Trophoblast cell (in vitro differentiated cells and primary cell): ENCODE measurements at regions not wholly inside any gene's neighbourhood (a gene's known extent, or its start where the extent isn't known, plus 50 kb on each side); places are given as distances from the start of the nearest gene placed in this dataset.

Experiments used
- DNase-seq, 2 donors: peaks; one replicate each; pipeline ENCODE4 v3.0.0-alpha.2; 2016
- H2AFZ ChIP-seq: 2 replicates; pipeline ENCODE4 v1.6.1; 2013; ENCODE audit warnings: low read length, moderate library complexity, mild to moderate bottlenecking; ENCODE audit not compliant: insufficient read depth, poor library complexity
- H2AK5ac ChIP-seq: 2 replicates; pipeline ENCODE4 v1.6.1; 2013; ENCODE audit warnings: mild to moderate bottlenecking, low read length
- H2BK120ac ChIP-seq: 2 replicates; pipeline ENCODE4 v1.6.1; 2013; ENCODE audit warnings: low read length, mild to moderate bottlenecking, moderate library complexity; ENCODE audit not compliant: insufficient read depth, poor library complexity
- H2BK12ac ChIP-seq: 2 replicates; pipeline ENCODE4 v1.6.1; 2013; ENCODE audit warnings: mild to moderate bottlenecking, low read length, moderate library complexity
- H2BK5ac ChIP-seq: 2 replicates; pipeline ENCODE4 v1.6.1; 2013; ENCODE audit warnings: low read length, low read depth, moderate library complexity, mild to moderate bottlenecking; ENCODE audit not compliant: poor library complexity
- H3K14ac ChIP-seq: 2 replicates; pipeline ENCODE4 v1.6.1; 2013; ENCODE audit warnings: mild to moderate bottlenecking, low read length
- H3K18ac ChIP-seq: 2 replicates; pipeline ENCODE4 v1.6.1; 2013; ENCODE audit warnings: mild to moderate bottlenecking, low read length
- H3K23ac ChIP-seq: 2 replicates; pipeline ENCODE4 v1.6.1; 2013; ENCODE audit warnings: low read length
- H3K27ac ChIP-seq: 2 replicates; pipeline ENCODE4 v1.5.1; 2013; ENCODE audit warnings: low read depth, mild to moderate bottlenecking, inconsistent platforms, low read length, moderate library complexity
- H3K27me3 ChIP-seq: 2 replicates; pipeline ENCODE4 v1.6.1; 2013; ENCODE audit warnings: inconsistent platforms, mild to moderate bottlenecking, low read length, moderate library complexity; ENCODE audit not compliant: insufficient read depth
- H3K36me3 ChIP-seq, 2 experiments: 1 replicate in 1 of 2; 2 replicates in 1 of 2; pipeline ENCODE4 v1.6.1; 2013; ENCODE audit warnings: low read length in 2 of 2, mild to moderate bottlenecking in 2 of 2, moderate library complexity in 1 of 2; ENCODE audit not compliant: insufficient read depth in 2 of 2, control insufficient read depth in 1 of 2
- H3K4ac ChIP-seq: 2 replicates; pipeline ENCODE4 v1.6.1; 2013; ENCODE audit warnings: low read depth, mild to moderate bottlenecking, low read length, moderate library complexity
- H3K4me1 ChIP-seq, 2 experiments: 1 replicate in 1 of 2; 2 replicates in 1 of 2; pipeline ENCODE4 v1.6.1; 2013; ENCODE audit warnings: low read length in 2 of 2, mild to moderate bottlenecking in 2 of 2, moderate library complexity in 1 of 2; ENCODE audit not compliant: insufficient read depth in 2 of 2, control insufficient read depth in 1 of 2
- H3K4me2 ChIP-seq: 2 replicates; pipeline ENCODE4 v1.6.1; 2013; ENCODE audit warnings: inconsistent platforms, mild to moderate bottlenecking, low read length, moderate library complexity
- H3K4me3 ChIP-seq: 2 replicates; pipeline ENCODE4 v1.5.1; 2013; ENCODE audit warnings: mild to moderate bottlenecking, low read depth, low read length, inconsistent platforms
- H3K79me1 ChIP-seq: one replicate; pipeline ENCODE4 v1.6.1; 2013; ENCODE audit warnings: low read length
- H3K79me2 ChIP-seq: 2 replicates; pipeline ENCODE4 v1.6.1; 2013; ENCODE audit warnings: low read length, mild to moderate bottlenecking; ENCODE audit not compliant: control insufficient read depth, insufficient read depth, poor library complexity
- H3K9ac ChIP-seq: 2 replicates; pipeline ENCODE4 v1.6.1; 2013; ENCODE audit warnings: mild to moderate bottlenecking, low read length
- H3K9me3 ChIP-seq: 2 replicates; pipeline ENCODE4 v1.6.1; 2013; ENCODE audit warnings: low read depth, mild to moderate bottlenecking, control low read depth, inconsistent platforms, low read length; ENCODE audit not compliant: insufficient read depth
- H4K12ac ChIP-seq: 2 replicates; pipeline ENCODE4 v1.6.1; 2013; ENCODE audit warnings: low read depth, mild to moderate bottlenecking, low read length, moderate library complexity
- H4K8ac ChIP-seq: 2 replicates; pipeline ENCODE4 v1.6.1; 2013; ENCODE audit warnings: low read depth, mild to moderate bottlenecking, low read length, moderate library complexity
- H4K91ac ChIP-seq: one replicate; pipeline ENCODE4 v1.6.1; 2013; ENCODE audit warnings: low read depth, mild to moderate bottlenecking, low read length, moderate library complexity
- WGBS: extraction: QIAGEN DNeasy Blood & Tissue Kit; methylation state at CpG from one replicate; pipeline ENCODE4 v1.1.7; 2013; ENCODE audit warnings: missing lambda C conversion rate; ENCODE audit not compliant: insufficient read length, insufficient coverage; ENCODE audit errors: extremely low coverage; 5-methylcytosine and 5-hydroxymethylcytosine counted together

DNA sequence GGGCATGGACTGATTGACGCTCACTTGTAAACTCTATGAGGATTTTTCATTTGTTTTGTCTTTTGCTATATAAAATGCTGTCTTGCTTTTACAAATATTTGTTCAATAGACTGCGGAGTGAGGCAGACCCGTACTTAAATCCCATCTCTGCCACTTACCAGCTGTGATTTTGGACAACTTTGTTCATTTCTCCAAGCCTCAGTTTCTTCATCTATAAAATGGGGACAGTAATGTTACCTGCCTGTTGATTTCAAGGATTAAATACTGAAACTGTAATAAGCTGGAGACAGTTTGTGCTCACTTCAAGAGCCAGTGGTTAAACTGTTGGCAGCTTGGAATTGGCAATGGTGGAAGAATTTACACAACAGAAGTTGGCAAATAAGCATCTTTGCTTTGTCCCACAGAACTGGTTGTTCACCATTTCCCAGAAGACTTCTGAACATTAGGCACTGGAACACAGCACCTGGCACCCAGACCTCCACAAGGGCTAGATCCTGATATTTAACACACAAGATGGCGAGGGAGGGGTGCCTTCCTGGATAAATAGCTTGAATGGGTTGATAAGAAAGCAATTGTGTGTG lies 479.2 kb downstream of the QKI start:
- H4K8ac ChIP-seq, result no peak overlapping the region
- no peaks in the 10 kb centered on the region for H3K79me2 ChIP-seq
- H2AK5ac ChIP-seq, result no peak overlapping the region
- H3K9me3 ChIP-seq, result no peaks in the 10 kb centered on the region
- no peak overlapping the region for H2AFZ ChIP-seq
- no CpG with 5 or more reads among the region's 4 CpGs for WGBS
- no peak overlapping the region for H3K4me2 ChIP-seq
- H3K4ac ChIP-seq, result no peak overlapping the region
- H4K91ac ChIP-seq, result no peak overlapping the region
- H3K36me3 ChIP-seq, result no peaks in the 10 kb centered on the region
- H3K27me3 ChIP-seq, result no peaks in the 10 kb centered on the region
- no peak overlapping the region for H3K4me3 ChIP-seq
- H3K23ac ChIP-seq, result no peak overlapping the region
- no peak for DNase-seq
- no peak overlapping the region for H2BK12ac ChIP-seq
- no peak overlapping the region for H4K12ac ChIP-seq
- no peak overlapping the region for H3K27ac ChIP-seq
- no peak overlapping the region for H3K14ac ChIP-seq
- H3K18ac ChIP-seq, result no peak overlapping the region
- no peak overlapping the region for H3K9ac ChIP-seq
- H2BK120ac ChIP-seq, result no peak overlapping the region
- H3K79me1 ChIP-seq, result no peaks in the 10 kb centered on the region
- no peaks in the 10 kb centered on the region for H3K4me1 ChIP-seq
- no peak overlapping the region for H2BK5ac ChIP-seq

DNA sequence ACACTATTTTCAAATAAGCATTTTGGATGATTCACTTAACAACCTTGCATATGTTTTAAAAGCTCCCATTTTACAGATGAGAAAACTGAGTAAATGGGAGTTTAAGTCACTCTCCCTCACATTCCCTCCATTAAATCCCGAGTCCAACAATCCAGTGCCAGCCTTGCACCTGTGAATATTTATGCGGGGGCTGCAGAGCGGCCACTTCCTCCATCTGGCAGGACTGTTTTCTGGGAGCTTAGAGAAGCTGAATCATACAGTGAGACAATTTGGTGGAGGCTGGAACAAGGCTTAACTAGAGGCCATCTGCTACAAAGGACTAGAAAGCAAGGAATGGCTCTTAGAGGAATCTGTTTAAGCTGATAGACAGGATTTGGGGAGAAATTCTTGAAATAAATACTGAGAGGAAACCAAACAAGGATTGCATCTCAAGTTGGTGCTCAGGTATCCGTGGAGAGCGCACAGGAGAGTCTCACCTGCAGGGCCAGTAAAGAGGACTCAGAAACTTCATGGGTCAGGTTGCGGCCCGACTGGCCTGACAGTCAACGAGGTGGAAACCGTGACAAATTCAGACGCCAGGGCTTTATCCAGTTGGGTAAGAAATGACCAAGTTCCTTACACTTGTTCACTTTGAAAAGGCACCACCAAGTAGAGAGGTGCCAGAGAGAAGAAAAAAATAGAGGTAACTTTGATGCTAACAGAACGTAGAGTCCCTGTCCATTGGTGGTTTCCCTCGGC lies 478.5 kb downstream of the QKI start:
- Histone ChIP-seq H2AFZ (no peak overlapping the region), H2AK5ac (no peak overlapping the region), H3K4ac (no peak overlapping the region), H3K79me1 (no peaks in the 10 kb centered on the region), H3K36me3 (no peaks in the 10 kb centered on the region), H3K27ac (no peak overlapping the region), H3K9me3 (no peaks in the 10 kb centered on the region), H4K12ac (no peak overlapping the region), H2BK12ac (no peak overlapping the region), H3K9ac (no peak overlapping the region), H3K4me3 (no peak overlapping the region), H2BK120ac (no peak overlapping the region), H2BK5ac (no peak overlapping the region), H3K4me2 (no peak overlapping the region), H3K18ac (no peak overlapping the region), H3K27me3 (no peaks in the 10 kb centered on the region), H4K91ac (no peak overlapping the region), H3K23ac (no peak overlapping the region), H3K79me2 (no peaks in the 10 kb centered on the region), H4K8ac (no peak overlapping the region), H3K4me1 (no peaks in the 10 kb centered on the region), H3K14ac (no peak overlapping the region)
- DNase-seq, result no peak
- WGBS, result no CpG with 5 or more reads among the region's 12 CpGs

- Histone ChIP-seq H3K4me3 (no peak overlapping the region), H2BK120ac (no peak overlapping the region), H3K4me2 (no peak overlapping the region), H4K91ac (no peak overlapping the region), H3K27me3 (no peaks in the 10 kb centered on the region), H4K12ac (no peak overlapping the region), H2AK5ac (no peak overlapping the region), H3K27ac (no peak overlapping the region), H2AFZ (no peak overlapping the region), H3K18ac (no peak overlapping the region), H3K36me3 (no peaks in the 10 kb centered on the region), H3K14ac (no peak overlapping the region), H3K9me3 (no peaks in the 10 kb centered on the region), H3K4me1 (no peaks in the 10 kb centered on the region), H3K9ac (no peak overlapping the region), H2BK12ac (no peak overlapping the region), H3K23ac (no peak overlapping the region), H3K4ac (no peak overlapping the region), H4K8ac (no peak overlapping the region), H3K79me2 (no peaks in the 10 kb centered on the region), H3K79me1 (no peaks in the 10 kb centered on the region), H2BK5ac (no peak overlapping the region)
- DNase-seq, result no peak
- WGBS, result no CpG with 5 or more reads among the region's 3 CpGs
These were observed 475.5 kb downstream of the QKI start for GRCh38 chr6:163889904-163890514.

GRCh38 chr6:163888030-163888819 lies 473.7 kb downstream of the QKI start:
- H3K9me3 ChIP-seq, result no peaks in the 10 kb centered on the region
- no peak overlapping the region for H4K91ac ChIP-seq
- no peak overlapping the region for H4K12ac ChIP-seq
- H3K18ac ChIP-seq, result no peak overlapping the region
- no peak overlapping the region for H2BK5ac ChIP-seq
- no peak overlapping the region for H3K4me3 ChIP-seq
- H3K79me2 ChIP-seq, result no peaks in the 10 kb centered on the region
- H3K36me3 ChIP-seq, result no peaks in the 10 kb centered on the region
- no peak overlapping the region for H3K9ac ChIP-seq
- H2AFZ ChIP-seq, result no peak overlapping the region
- H3K23ac ChIP-seq, result no peak overlapping the region
- DNase-seq, result no peak
- no peak overlapping the region for H4K8ac ChIP-seq
- H2BK120ac ChIP-seq, result no peak overlapping the region
- no peaks in the 10 kb centered on the region for H3K27me3 ChIP-seq
- H3K79me1 ChIP-seq, result no peaks in the 10 kb centered on the region
- H3K4me2 ChIP-seq, result no peak overlapping the region
- no CpG with 5 or more reads among the region's 2 CpGs for WGBS
- no peak overlapping the region for H2BK12ac ChIP-seq
- no peak overlapping the region for H3K14ac ChIP-seq
- H3K4me1 ChIP-seq, result no peaks in the 10 kb centered on the region
- H3K4ac ChIP-seq, result no peak overlapping the region
- no peak overlapping the region for H2AK5ac ChIP-seq
- no peak overlapping the region for H3K27ac ChIP-seq
